ENCODE measurements at regions not wholly inside any gene's neighbourhood (a gene's known extent, or its start where the extent isn't known, plus 50 kb on each side); places are given as distances from the start of the nearest gene placed in this dataset.

GRCh38 chr13:21875116-21875515 lies 204.2 kb downstream of the FGF9 start:
- ATAC-seq (no peak), DNase-seq (no peak)
- 57 to 69% (median 64%) methylated on average over 9 of the region's 9 CpGs for WGBS, 4 donors
- intact Hi-C loops (cut with DNase I): loop anchor here in 1 of 10 donors (10.0 kb wide), 1 partner anchor 880 kb away; no protein-coding TSS in a partner anchor
- Histone ChIP-seq H3K4me1 (no peaks in the 10 kb centered on the region), H3K9me3 (no peaks in the 10 kb centered on the region), H3K4me3 (no peak overlapping the region), H3K36me3 (no peaks in the 10 kb centered on the region), H3K27me3 (no peaks in the 10 kb centered on the region), H3K27ac (no peak overlapping the region)
- TF ChIP-seq CTCF (IDR thresholded peaks at IDR 0.05) (no peak), POLR2A (IDR thresholded peaks at IDR 0.05) (no peak)

GRCh38 chr13:21879263-21879914 lies 208.5 kb downstream of the FGF9 start:
- Histone ChIP-seq H3K4me1 (no peaks in the 10 kb centered on the region), H3K36me3 (no peaks in the 10 kb centered on the region), H3K9me3 (no peaks in the 10 kb centered on the region), H3K27ac (no peak overlapping the region), H3K27me3 (no peaks in the 10 kb centered on the region), H3K4me3 (no peak overlapping the region)
- no peak for TF ChIP-seq POLR2A (IDR thresholded peaks at IDR 0.05)
- no peak for TF ChIP-seq CTCF (IDR thresholded peaks at IDR 0.05)
- intact Hi-C loops (cut with DNase I): loop anchor here in 1 of 10 donors (10.0 kb wide), 1 partner anchor 875 kb away; no protein-coding TSS in a partner anchor
- WGBS, 4 donors: 78 to 91% (median 85%) methylated on average over 8 of the region's 8 CpGs
- DNase-seq (no peak), ATAC-seq (no peak)

- Histone ChIP-seq H3K4me1 (no peaks in the 10 kb centered on the region), H3K27me3 (no peaks in the 10 kb centered on the region), H3K36me3 (no peaks in the 10 kb centered on the region), H3K4me3 (no peak overlapping the region), H3K27ac (no peak overlapping the region), H3K9me3 (no peaks in the 10 kb centered on the region)
- intact Hi-C loops (cut with DNase I): no loop called here
- DNase-seq (no peak), ATAC-seq (no peak)
- TF ChIP-seq CTCF (IDR thresholded peaks at IDR 0.05) (no peak), POLR2A (IDR thresholded peaks at IDR 0.05) (no peak)
- 87 to 91% (median 89%) methylated on average over 9 of the region's 9 CpGs for WGBS, 4 donors
Observed at GRCh38 chr13:21882766-21883165, 211.9 kb downstream of the FGF9 start.

- Histone ChIP-seq H3K9me3 (no peaks in the 10 kb centered on the region), H3K4me1 (no peaks in the 10 kb centered on the region), H3K27ac (no peak overlapping the region), H3K4me3 (no peak overlapping the region), H3K27me3 (no peaks in the 10 kb centered on the region), H3K36me3 (no peaks in the 10 kb centered on the region)
- 57 to 63% (median 58%) methylated on average over 1 of the region's 1 CpG for WGBS, 4 donors
- TF ChIP-seq CTCF (IDR thresholded peaks at IDR 0.05): no peak
- no peak for TF ChIP-seq POLR2A (IDR thresholded peaks at IDR 0.05)
- ATAC-seq (no peak), DNase-seq (no peak)
- intact Hi-C loops (cut with DNase I): no loop called here
Observed at GRCh38 chr13:21883713-21884112, 212.8 kb downstream of the FGF9 start.
